HEK293T (cell line): ENCODE measurements at regions not wholly inside any gene's neighbourhood (a gene's known extent, or its start where the extent isn't known, plus 50 kb on each side); places are given as distances from the start of the nearest gene placed in this dataset.
"Not testable (repeated sequence)": the region's sequence is repeated elsewhere in the genome, so short reads cannot be mapped to it uniquely, and the experiment has no call there.

Experiments
- CTCF ChIA-PET: fragments of 350-600 bp; formaldehyde crosslinking; extraction: SDS; loops from one replicate; lab custom pipeline; 2021; ENCODE audit warnings: antibody characterized with exemption, inconsistent platforms; lab: Yijun Ruan, JAX
- POLR2A ChIA-PET: fragments of 350-600 bp; formaldehyde crosslinking; extraction: SDS; loops from one replicate; lab custom pipeline; 2020; ENCODE audit warnings: antibody characterized with exemption, inconsistent platforms; lab: Yijun Ruan, JAX
- DNase-seq: peaks from one replicate; pipeline ENCODE4 v3.0.0; 2012; ENCODE audit warnings: mixed read lengths; ENCODE audit errors: extremely low spot score
- ARNT ChIP-seq: fragments of 450-650 bp; IDR thresholded peaks from 2 replicates; pipeline ENCODE4 v1.6.1; 2017; ENCODE audit warnings: mild to moderate bottlenecking
- BHLHE40 ChIP-seq: fragments of 450-650 bp; IDR thresholded peaks from 2 replicates; pipeline ENCODE4 v1.6.1; 2016; ENCODE audit warnings: mild to moderate bottlenecking, moderate library complexity, borderline replicate concordance
- CTBP1 ChIP-seq: fragments of 450-650 bp; IDR thresholded peaks from 2 replicates; pipeline ENCODE4 v1.6.1; 2016; ENCODE audit warnings: borderline replicate concordance
- ELF4 ChIP-seq: fragments of 450-650 bp; IDR thresholded peaks from 2 replicates; pipeline ENCODE4 v1.6.1; 2017; ENCODE audit warnings: antibody characterized with exemption
- FOXA1 ChIP-seq: fragments of 450-650 bp; IDR thresholded peaks from 2 replicates; pipeline ENCODE4 v1.6.1; 2016; ENCODE audit warnings: mild to moderate bottlenecking
- FOXK2 ChIP-seq: fragments of 450-650 bp; IDR thresholded peaks from 2 replicates; pipeline ENCODE4 v1.6.1; 2016; ENCODE audit warnings: mild to moderate bottlenecking
- FOXM1 ChIP-seq: fragments of 450-650 bp; IDR thresholded peaks from 2 replicates; pipeline ENCODE4 v1.6.1; 2017; ENCODE audit warnings: mild to moderate bottlenecking, borderline replicate concordance
- HDGF ChIP-seq: fragments of 450-650 bp; IDR thresholded peaks from 2 replicates; pipeline ENCODE4 v1.6.1; 2017; ENCODE audit warnings: antibody characterized with exemption, borderline replicate concordance
- L3MBTL2 ChIP-seq: fragments of 450-650 bp; conservative IDR thresholded peaks from 2 replicates; pipeline ENCODE4 v1.6.1; 2016; ENCODE audit warnings: mild to moderate bottlenecking
- LEF1 ChIP-seq: fragments of 450-650 bp; IDR thresholded peaks from 2 replicates; pipeline ENCODE4 v1.6.1; 2017; ENCODE audit warnings: mild to moderate bottlenecking, borderline replicate concordance
- NFRKB ChIP-seq: fragments of 450-650 bp; IDR thresholded peaks from 2 replicates; pipeline ENCODE4 v1.6.1; 2016; ENCODE audit warnings: mild to moderate bottlenecking, moderate library complexity
- PKNOX1 ChIP-seq: fragments of 450-650 bp; IDR thresholded peaks from 2 replicates; pipeline ENCODE4 v1.6.1; 2016
- SP1 ChIP-seq: fragments of 450-650 bp; IDR thresholded peaks from 2 replicates; pipeline ENCODE4 v1.6.1; 2017
- SUZ12 ChIP-seq: fragments of 450-650 bp; IDR thresholded peaks from 2 replicates; pipeline ENCODE4 v1.6.1; 2016; ENCODE audit warnings: mild to moderate bottlenecking
- TARDBP ChIP-seq: fragments of 450-650 bp; IDR thresholded peaks from 2 replicates; pipeline ENCODE4 v1.6.1; 2016
- ZNF384 ChIP-seq: fragments of 450-650 bp; IDR thresholded peaks from 2 replicates; pipeline ENCODE4 v1.6.1; 2016

- DNase-seq, result no peak
- CTCF ChIA-PET, result no interaction called here
- POLR2A ChIA-PET, result no interaction called here
- no peak for TF ChIP-seq FOXM1
- TF ChIP-seq SP1, result no peak
- TF ChIP-seq TARDBP, result no peak
- no peak for TF ChIP-seq NFRKB
- no peak for TF ChIP-seq LEF1
- TF ChIP-seq FOXA1, result no peak
- TF ChIP-seq SUZ12, result no peak
Observed at GRCh38 chr5:107744418-107745330, 73.9 kb upstream of the EFNA5 start.

- no peak for TF ChIP-seq TARDBP
- TF ChIP-seq FOXA1, result no peak
- no peak for TF ChIP-seq L3MBTL2
- no peak for TF ChIP-seq FOXK2
- no peak for TF ChIP-seq HDGF
- no peak for TF ChIP-seq CTBP1
- no peak for TF ChIP-seq SP1
- no peak for TF ChIP-seq BHLHE40
- no peak for TF ChIP-seq FOXM1
- no peak for TF ChIP-seq LEF1
- no peak for TF ChIP-seq NFRKB
- TF ChIP-seq ARNT, result no peak
- TF ChIP-seq ELF4, result no peak
- TF ChIP-seq SUZ12, result no peak
- TF ChIP-seq ZNF384, result no peak
- ChIA-PET CTCF (no interaction called here), POLR2A (no interaction called here)
- no peak for DNase-seq
Observed at GRCh38 chr5:107743373-107744000, 72.8 kb upstream of the EFNA5 start.

- POLR2A ChIA-PET, result no interaction called here
- no peak for DNase-seq
- CTCF ChIA-PET, result no interaction called here
- TF ChIP-seq ARNT (no peak), SP1 (no peak), ZNF384 (no peak), FOXK2 (no peak), NFRKB (no peak), ELF4 (no peak), HDGF (no peak), FOXA1 (no peak), FOXM1 (no peak), PKNOX1 (no peak), CTBP1 (no peak), BHLHE40 (no peak), TARDBP (no peak), L3MBTL2 (no peak), SUZ12 (no peak), LEF1 (no peak)
Observed at GRCh38 chr5:107739661-107740060, 68.9 kb upstream of the EFNA5 start.

GRCh38 chr5:107736638-107737037 lies 65.9 kb upstream of the EFNA5 start:
- CTCF ChIA-PET, result no interaction called here
- no peak for TF ChIP-seq L3MBTL2
- TF ChIP-seq FOXA1, result no peak
- no peak for TF ChIP-seq ELF4
- no peak for TF ChIP-seq SP1
- POLR2A ChIA-PET, result no interaction called here
- DNase-seq, result no peak

GRCh38 chr5:107736089-107736488 lies 65.4 kb upstream of the EFNA5 start:
- CTCF ChIA-PET, DNase-seq, POLR2A ChIA-PET: not testable (repeated sequence)

GRCh38 chr5:107735558-107735957 lies 64.8 kb upstream of the EFNA5 start:
- ChIA-PET CTCF (no interaction called here), POLR2A (no interaction called here)
- no peak for TF ChIP-seq NFRKB
- TF ChIP-seq HDGF, result no peak
- no peak for TF ChIP-seq ARNT
- TF ChIP-seq PKNOX1, result no peak
- no peak for TF ChIP-seq SP1
- TF ChIP-seq FOXA1, result no peak
- no peak for TF ChIP-seq ELF4
- no peak for TF ChIP-seq ZNF384
- TF ChIP-seq CTBP1, result no peak
- no peak for TF ChIP-seq TARDBP
- TF ChIP-seq L3MBTL2, result no peak
- no peak for TF ChIP-seq FOXM1
- no peak for TF ChIP-seq BHLHE40
- no peak for TF ChIP-seq SUZ12
- TF ChIP-seq LEF1, result no peak
- no peak for TF ChIP-seq FOXK2
- no peak for DNase-seq
